KMS-11 (cell line): ENCODE measurements at regions not wholly inside any gene's neighbourhood (a gene's known extent, or its start where the extent isn't known, plus 50 kb on each side); places are given as distances from the start of the nearest gene placed in this dataset.

ENCODE experiments used
- H2AFZ ChIP-seq: fragments of 200-600 bp; sonication (generic); 2 replicates; pipeline ENCODE4 v1.6.1; 2016; ENCODE audit warnings: antibody characterized with exemption, mixed run types, low read depth
- H3K27ac ChIP-seq: fragments of 200-600 bp; sonication (generic); 2 replicates; pipeline ENCODE4 v1.6.1; 2016; ENCODE audit warnings: mild to moderate bottlenecking, mixed run types
- H3K27me3 ChIP-seq: fragments of 200-600 bp; sonication (generic); 2 replicates; pipeline ENCODE4 v1.6.1; 2017; ENCODE audit warnings: mild to moderate bottlenecking, low read depth, mixed run types, moderate library complexity; ENCODE audit not compliant: insufficient read depth
- H3K36me3 ChIP-seq: fragments of 200-600 bp; sonication (generic); 2 replicates; pipeline ENCODE4 v1.6.1; 2017; ENCODE audit warnings: mild to moderate bottlenecking, mixed run types; ENCODE audit not compliant: insufficient read depth
- H3K4me1 ChIP-seq: fragments of 200-600 bp; sonication (generic); 2 replicates; pipeline ENCODE4 v1.6.1; 2016; ENCODE audit warnings: mild to moderate bottlenecking, low read depth, mixed run types; ENCODE audit not compliant: poor library complexity, severe bottlenecking
- H3K4me2 ChIP-seq: fragments of 200-600 bp; sonication (generic); 2 replicates; pipeline ENCODE4 v1.7.0; 2016; ENCODE audit warnings: mild to moderate bottlenecking, mixed run types
- H3K4me3 ChIP-seq: fragments of 200-600 bp; sonication (generic); IDR thresholded peaks from 2 replicates; pipeline ENCODE4 v1.6.1; 2017; ENCODE audit warnings: low read depth, low read length, mixed read lengths; ENCODE audit not compliant: insufficient read depth
- H3K79me2 ChIP-seq: fragments of 200-600 bp; sonication (generic); 2 replicates; pipeline ENCODE4 v1.6.1; 2016; ENCODE audit warnings: low read depth, mixed run types; ENCODE audit not compliant: insufficient read depth
- H3K9ac ChIP-seq: fragments of 200-600 bp; sonication (generic); 2 replicates; pipeline ENCODE4 v1.6.1; 2016; ENCODE audit warnings: mild to moderate bottlenecking, mixed run types
- H4K20me1 ChIP-seq: fragments of 200-600 bp; sonication (generic); 2 replicates; pipeline ENCODE4 v1.6.1; 2016; ENCODE audit warnings: mild to moderate bottlenecking, mixed run types; ENCODE audit not compliant: insufficient read depth
- CTCF ChIP-seq: fragments of 200-600 bp; sonication (generic); conservative IDR thresholded peaks from 2 replicates; pipeline ENCODE4 v1.6.1; 2017; ENCODE audit warnings: low read depth, mild to moderate bottlenecking, antibody characterized with exemption, low read length, moderate library complexity, mixed read lengths

- H3K4me3 ChIP-seq, result no peak overlapping the region
- no peaks in the 10 kb centered on the region for H3K27me3 ChIP-seq
- peaks cover 8% of the 10 kb centered on the region for H3K4me1 ChIP-seq
- H3K9ac ChIP-seq, result no peak overlapping the region
- TF ChIP-seq CTCF, result no peak
- no peaks in the 10 kb centered on the region for H3K79me2 ChIP-seq
- no peak overlapping the region for H3K4me2 ChIP-seq
- no peaks in the 10 kb centered on the region for H3K36me3 ChIP-seq
- no peak overlapping the region for H2AFZ ChIP-seq
- no peaks in the 10 kb centered on the region for H4K20me1 ChIP-seq
- H3K27ac ChIP-seq, result no peak overlapping the region
These were observed 415.0 kb downstream of the ARHGEF28 start for GRCh38 chr5:74040811-74041491.

DNA sequence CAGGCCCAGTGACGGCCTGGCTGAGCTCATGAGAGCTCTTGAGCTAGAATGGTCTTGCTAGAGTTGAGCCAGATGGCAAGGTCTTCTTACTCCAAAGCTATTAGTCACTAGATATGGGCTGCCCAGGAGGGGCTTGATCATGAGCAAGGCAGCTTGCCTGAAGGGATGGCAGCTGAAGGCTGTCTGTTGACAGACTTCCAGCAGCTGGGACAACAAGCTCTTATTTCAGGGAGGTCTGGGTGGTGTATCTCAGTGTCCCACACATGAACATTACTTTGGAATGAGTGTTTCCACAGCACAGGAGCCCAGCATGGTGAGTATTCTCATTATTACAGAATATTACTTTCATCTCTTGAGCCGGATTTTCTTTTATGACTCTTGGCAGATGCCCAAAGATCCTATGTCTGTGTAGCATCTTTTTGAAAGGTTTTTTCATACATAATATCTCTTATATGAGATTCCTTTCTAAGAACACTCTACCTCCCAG, 414.1 kb downstream of the ARHGEF28 start:
- no peak overlapping the region for H3K4me3 ChIP-seq
- no peak overlapping the region for H3K4me2 ChIP-seq
- H2AFZ ChIP-seq, result no peak overlapping the region
- no peak overlapping the region for H3K9ac ChIP-seq
- no peaks in the 10 kb centered on the region for H3K36me3 ChIP-seq
- no peaks in the 10 kb centered on the region for H3K27me3 ChIP-seq
- H4K20me1 ChIP-seq, result no peaks in the 10 kb centered on the region
- H3K4me1 ChIP-seq, result peaks cover 16% of the 10 kb centered on the region
- no peak overlapping the region for H3K27ac ChIP-seq
- TF ChIP-seq CTCF, result no peak
- H3K79me2 ChIP-seq, result no peaks in the 10 kb centered on the region

DNA sequence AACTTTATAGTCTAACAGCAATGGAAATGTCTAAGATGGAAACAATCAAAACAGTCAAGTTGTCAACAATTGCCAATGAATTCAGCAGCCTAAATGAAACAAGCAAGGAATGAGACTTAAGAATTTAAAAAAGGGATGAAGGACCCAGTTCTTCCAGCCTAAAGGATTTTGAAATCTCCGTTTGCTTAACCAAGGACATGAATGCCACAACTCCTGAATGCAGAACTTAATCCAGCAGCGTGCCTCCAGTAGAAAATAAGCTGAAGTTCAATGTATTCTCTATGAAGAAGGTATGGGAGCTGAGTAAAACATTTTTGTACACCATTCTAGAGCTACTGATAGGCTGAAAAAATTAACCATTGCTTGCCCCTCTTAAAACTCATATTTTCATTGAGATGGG, 411.3 kb downstream of the ARHGEF28 start:
- no peaks in the 10 kb centered on the region for H3K27me3 ChIP-seq
- no peak overlapping the region for H3K4me2 ChIP-seq
- no peak overlapping the region for H3K27ac ChIP-seq
- TF ChIP-seq CTCF, result no peak
- no peaks in the 10 kb centered on the region for H3K36me3 ChIP-seq
- no peak overlapping the region for H2AFZ ChIP-seq
- H4K20me1 ChIP-seq, result no peaks in the 10 kb centered on the region
- no peak overlapping the region for H3K9ac ChIP-seq
- no peaks in the 10 kb centered on the region for H3K79me2 ChIP-seq
- no peak overlapping the region for H3K4me3 ChIP-seq
- peaks cover 19% of the 10 kb centered on the region for H3K4me1 ChIP-seq

DNA sequence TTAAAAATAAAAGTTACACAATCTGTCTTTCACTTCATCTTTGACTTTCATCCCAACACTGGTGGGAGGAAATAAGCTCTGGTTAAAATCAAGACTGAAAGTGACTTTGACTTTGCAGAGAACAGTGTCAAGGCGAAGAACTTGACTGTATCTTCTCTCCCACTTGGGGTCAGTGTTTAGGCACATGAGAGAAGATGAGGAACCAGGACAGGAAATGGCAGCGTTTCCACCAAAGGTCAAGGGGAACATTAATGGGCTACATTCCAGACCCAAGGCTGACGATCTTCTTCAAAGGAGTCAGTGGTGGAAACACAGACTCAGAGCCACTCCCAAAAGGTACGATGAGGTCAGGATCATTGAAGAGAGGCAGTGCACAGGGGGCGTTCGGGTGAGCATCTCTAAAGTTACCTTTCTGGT, 409.5 kb downstream of the ARHGEF28 start:
- H4K20me1 ChIP-seq, result no peaks in the 10 kb centered on the region
- H3K36me3 ChIP-seq, result no peaks in the 10 kb centered on the region
- H3K4me2 ChIP-seq, result peak overlapping the region; percentile 53
- peak; percentile 65 for TF ChIP-seq CTCF
- peak overlapping the region; percentile 30 for H3K27ac ChIP-seq
- H3K79me2 ChIP-seq, result no peaks in the 10 kb centered on the region
- H3K4me3 ChIP-seq, result no peak overlapping the region
- H2AFZ ChIP-seq, result peak overlapping the region; percentile 81
- H3K27me3 ChIP-seq, result no peaks in the 10 kb centered on the region
- H3K9ac ChIP-seq, result no peak overlapping the region; the same call in 1 of the 2 replicates
- peaks cover 19% of the 10 kb centered on the region for H3K4me1 ChIP-seq
